Central memory CD8-positive, alpha-beta T cell (primary cell): ENCODE measurements at regions not wholly inside any gene's neighbourhood (a gene's known extent, or its start where the extent isn't known, plus 50 kb on each side); places are given as distances from the start of the nearest gene placed in this dataset.

Experiments used
- ATAC-seq: fragments of 150-1000 bp; cut with Tn5 transposase; replicated peaks from 2 replicates; pipeline ENCODE4 v1.10.0; 2022; ENCODE audit warnings: mild to moderate bottlenecking, moderate FRiP score, moderate number of reproducible peaks; ENCODE audit not compliant: poor library complexity, severe bottlenecking; ENCODE audit errors: extremely low read depth
- DNase-seq, 2 donors: peaks; one replicate each; pipeline ENCODE4 v3.0.0; 2021; ENCODE audit warnings: low spot score in 2 of 2
- H3K27ac Mint-ChIP-seq: one replicate; pipeline ENCODE4 v1.8.0; 2022; ENCODE audit warnings: low read depth, mild to moderate bottlenecking, moderate library complexity, mixed read lengths
- H3K27me3 Mint-ChIP-seq: one replicate; pipeline ENCODE4 v1.8.0; 2022; ENCODE audit warnings: mixed read lengths
- H3K36me3 Mint-ChIP-seq: one replicate; pipeline ENCODE4 v1.8.0; 2022; ENCODE audit warnings: mild to moderate bottlenecking, moderate library complexity, mixed read lengths; ENCODE audit not compliant: insufficient read depth
- H3K4me1 Mint-ChIP-seq: one replicate; pipeline ENCODE4 v1.8.0; 2022; ENCODE audit warnings: mixed read lengths
- H3K4me3 Mint-ChIP-seq: one replicate; pipeline ENCODE4 v1.8.0; 2022; ENCODE audit warnings: mild to moderate bottlenecking, moderate library complexity, mixed read lengths
- H3K9me3 Mint-ChIP-seq: one replicate; pipeline ENCODE4 v1.8.0; 2022; ENCODE audit warnings: mixed read lengths

DNA sequence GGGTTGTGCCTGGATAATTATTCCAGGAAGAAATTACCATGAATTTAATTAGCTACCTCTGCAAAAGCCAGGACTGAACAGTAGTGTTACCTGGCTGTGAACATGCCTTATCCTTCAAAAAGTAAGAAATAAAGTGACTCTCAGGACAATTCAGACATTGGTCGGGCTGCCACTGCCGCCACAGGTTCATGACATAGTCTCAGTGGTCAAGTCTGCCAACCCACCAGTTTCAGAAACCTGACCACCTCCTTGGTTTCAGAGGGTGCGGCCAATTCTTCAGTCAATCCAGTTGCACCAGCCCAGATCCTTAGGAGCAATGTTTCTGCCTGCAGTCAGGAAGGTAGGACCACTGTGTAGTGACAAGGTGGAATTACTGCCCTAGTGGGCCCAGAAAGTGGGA is 593.1 kb upstream of the DAB2 start:
- no peaks in the 10 kb centered on the region for H3K4me1 Mint-ChIP-seq
- H3K27ac Mint-ChIP-seq, result no peak overlapping the region
- DNase-seq (no peak), ATAC-seq (no peak)
- no peak overlapping the region for H3K4me3 Mint-ChIP-seq
- H3K9me3 Mint-ChIP-seq, result no peaks in the 10 kb centered on the region
- H3K36me3 Mint-ChIP-seq, result no peaks in the 10 kb centered on the region
- peaks cover 8% of the 10 kb centered on the region for H3K27me3 Mint-ChIP-seq

DNA sequence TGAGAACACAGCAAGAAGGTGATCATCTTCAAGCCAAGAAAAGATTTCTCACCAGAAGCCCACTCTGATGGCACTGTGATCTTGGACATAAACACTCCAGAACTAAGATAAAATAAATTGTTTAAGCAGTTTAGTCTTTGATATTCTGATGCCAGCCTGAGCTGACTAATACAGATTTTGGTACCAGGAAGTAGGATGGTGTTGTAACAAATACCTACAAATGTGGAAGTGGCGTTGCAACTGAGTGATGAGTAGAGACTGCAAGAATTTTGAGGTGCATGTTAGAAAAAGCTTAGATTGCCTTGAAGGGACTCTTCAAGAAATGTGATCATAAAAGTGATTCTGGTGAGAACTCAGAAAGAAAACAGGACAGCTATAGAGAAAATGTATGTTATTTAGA is 592.4 kb upstream of the DAB2 start:
- ATAC-seq (no peak), DNase-seq (no peak)
- Mint-ChIP-seq H3K9me3 (no peaks in the 10 kb centered on the region), H3K27me3 (peaks cover 8% of the 10 kb centered on the region), H3K4me1 (no peaks in the 10 kb centered on the region), H3K27ac (no peak overlapping the region), H3K36me3 (no peaks in the 10 kb centered on the region), H3K4me3 (no peak overlapping the region)

DNA sequence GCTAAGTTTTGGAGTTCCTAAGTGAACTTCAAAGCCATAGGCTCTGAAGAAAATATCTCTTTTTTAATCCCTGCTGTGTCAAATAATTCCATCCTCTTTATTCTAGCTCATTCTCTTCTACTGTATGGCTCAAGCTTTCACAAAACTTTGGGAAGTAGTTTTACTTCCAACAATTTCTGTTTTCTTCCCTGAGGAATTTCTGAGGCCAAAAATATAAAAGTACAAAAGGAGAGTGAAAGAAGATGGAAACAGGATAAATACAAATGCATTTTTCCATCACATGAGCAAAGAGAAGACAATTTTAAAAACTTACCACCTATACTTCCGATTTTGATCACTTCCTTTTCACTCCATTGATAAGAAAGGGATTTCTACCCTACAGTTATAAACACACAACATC is 585.7 kb upstream of the DAB2 start:
- Mint-ChIP-seq H3K36me3 (no peaks in the 10 kb centered on the region), H3K27ac (no peak overlapping the region), H3K9me3 (no peaks in the 10 kb centered on the region), H3K4me3 (no peak overlapping the region), H3K27me3 (peaks cover 24% of the 10 kb centered on the region), H3K4me1 (no peaks in the 10 kb centered on the region)
- DNase-seq (no peak), ATAC-seq (no peak)

DNA sequence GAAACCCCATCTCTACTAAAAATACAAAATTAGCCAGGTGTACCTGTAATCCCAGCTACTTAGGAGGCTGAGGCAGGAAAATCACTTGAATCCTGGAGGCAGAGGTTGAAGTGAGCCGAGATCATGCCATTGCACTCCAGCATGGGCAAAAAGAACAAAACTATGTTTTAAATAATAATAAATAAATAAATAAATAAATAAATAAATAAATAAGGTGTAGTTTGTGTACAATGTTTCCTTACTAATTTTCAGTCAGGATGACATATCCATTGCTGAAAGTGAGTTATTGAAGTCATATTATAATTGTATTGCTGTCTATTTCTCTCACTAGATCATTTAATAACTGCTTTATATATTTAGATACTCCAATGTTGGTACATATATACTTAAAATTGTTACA is 581.5 kb upstream of the DAB2 start:
- ATAC-seq (no peak), DNase-seq (no peak)
- Mint-ChIP-seq H3K9me3 (no peaks in the 10 kb centered on the region), H3K36me3 (no peaks in the 10 kb centered on the region), H3K27me3 (peaks cover 16% of the 10 kb centered on the region), H3K4me3 (no peak overlapping the region), H3K27ac (no peak overlapping the region), H3K4me1 (no peaks in the 10 kb centered on the region)

DNA sequence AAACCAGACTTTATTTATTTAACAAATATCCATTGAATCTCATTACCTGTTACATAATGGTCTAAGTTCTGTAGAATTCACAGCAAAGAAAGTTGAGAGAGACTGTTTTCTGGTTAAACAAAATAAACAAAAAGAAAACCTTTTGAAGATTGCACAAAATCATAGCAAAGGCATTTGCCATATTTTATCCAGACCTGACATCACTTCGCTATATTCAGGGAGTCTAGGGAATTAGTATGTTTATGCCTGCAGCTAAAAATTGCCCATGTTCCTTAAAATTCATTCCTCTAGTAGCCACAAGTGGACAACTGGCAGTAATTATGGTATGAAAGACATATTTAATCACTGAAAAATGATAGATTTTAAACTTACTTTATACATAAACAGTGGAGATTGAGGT is 577.0 kb upstream of the DAB2 start:
- Mint-ChIP-seq H3K27ac (no peak overlapping the region), H3K36me3 (no peaks in the 10 kb centered on the region), H3K4me1 (no peaks in the 10 kb centered on the region), H3K9me3 (no peaks in the 10 kb centered on the region), H3K27me3 (no peaks in the 10 kb centered on the region), H3K4me3 (no peak overlapping the region)
- ATAC-seq, result no peak
- DNase-seq, result no peak

DNA sequence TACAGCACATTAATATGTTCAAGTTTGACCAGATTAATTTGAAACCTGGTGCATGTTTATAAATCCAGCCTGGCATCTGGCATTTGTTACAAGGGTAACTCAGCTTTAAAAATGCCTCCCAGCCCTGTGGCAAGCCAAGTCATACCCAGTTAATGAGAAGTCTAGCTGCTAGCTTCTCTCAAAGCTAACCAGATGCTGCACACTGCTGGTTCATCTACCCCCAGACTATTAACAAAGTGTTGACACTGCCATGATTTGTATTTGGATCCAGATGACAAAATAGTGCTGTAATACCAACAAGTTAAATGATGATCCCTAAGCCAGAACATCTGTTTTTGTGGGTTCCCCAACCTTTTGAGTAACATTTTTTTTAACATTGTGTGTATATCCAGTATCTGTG is 573.7 kb upstream of the DAB2 start:
- H3K36me3 Mint-ChIP-seq, result no peaks in the 10 kb centered on the region
- no peak overlapping the region for H3K4me3 Mint-ChIP-seq
- no peak for DNase-seq
- H3K27me3 Mint-ChIP-seq, result no peaks in the 10 kb centered on the region
- ATAC-seq, result no peak
- H3K27ac Mint-ChIP-seq, result no peak overlapping the region
- H3K9me3 Mint-ChIP-seq, result no peaks in the 10 kb centered on the region
- no peaks in the 10 kb centered on the region for H3K4me1 Mint-ChIP-seq

DNA sequence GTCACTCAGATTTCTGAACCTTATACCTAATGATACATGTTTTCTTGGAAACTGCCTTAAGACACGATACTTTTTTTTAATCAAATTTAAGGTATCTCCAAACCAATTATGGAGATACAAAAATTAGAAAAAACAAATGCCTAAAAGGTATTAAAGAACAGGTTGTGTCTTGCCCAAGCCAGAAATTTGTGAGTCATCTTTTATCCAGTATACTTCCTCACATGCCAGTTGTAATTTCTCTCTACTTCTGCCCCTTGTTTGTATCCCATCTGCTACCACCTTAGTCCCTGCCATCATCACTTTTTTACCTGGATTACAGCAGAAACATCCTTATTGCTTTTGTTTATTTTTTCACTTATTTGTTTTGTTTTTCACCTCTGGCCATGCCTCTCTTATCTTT is 571.2 kb upstream of the DAB2 start:
- Mint-ChIP-seq H3K36me3 (no peaks in the 10 kb centered on the region), H3K9me3 (no peaks in the 10 kb centered on the region), H3K27ac (no peak overlapping the region), H3K27me3 (peaks cover 7% of the 10 kb centered on the region), H3K4me1 (no peaks in the 10 kb centered on the region), H3K4me3 (no peak overlapping the region)
- DNase-seq, result no peak
- ATAC-seq, result no peak

DNA sequence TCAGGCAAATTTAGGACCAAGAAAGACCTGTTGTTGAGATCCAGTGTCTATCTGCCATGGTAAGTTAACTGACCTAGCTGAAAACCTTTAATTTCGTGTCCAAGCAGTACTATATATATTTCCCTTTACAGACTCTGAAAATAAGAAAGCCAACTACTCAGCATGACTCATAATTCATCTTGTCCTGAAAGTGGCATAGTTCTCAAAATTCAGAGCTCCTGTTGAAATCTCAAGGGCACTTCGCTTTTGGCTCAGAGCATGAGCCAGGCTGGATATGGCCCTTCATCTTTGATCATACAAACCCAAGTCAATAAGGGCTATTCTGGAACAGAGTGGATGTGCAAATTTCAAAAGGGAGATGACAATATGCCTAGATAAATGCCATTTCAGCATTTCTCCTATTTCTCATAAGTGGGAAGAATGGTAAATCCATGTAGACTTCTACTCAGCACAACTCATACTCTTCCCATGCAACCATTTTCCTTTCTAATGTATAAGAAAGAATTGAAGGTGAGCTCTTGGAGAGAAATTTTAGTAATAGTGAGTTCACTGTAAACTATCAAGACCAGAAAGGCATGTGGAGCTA is 567.9 kb upstream of the DAB2 start:
- no peaks in the 10 kb centered on the region for H3K4me1 Mint-ChIP-seq
- no peak overlapping the region for H3K27ac Mint-ChIP-seq
- H3K4me3 Mint-ChIP-seq, result no peak overlapping the region
- no peaks in the 10 kb centered on the region for H3K36me3 Mint-ChIP-seq
- no peak for DNase-seq
- no peaks in the 10 kb centered on the region for H3K9me3 Mint-ChIP-seq
- H3K27me3 Mint-ChIP-seq, result peaks cover 7% of the 10 kb centered on the region
- no peak for ATAC-seq

DNA sequence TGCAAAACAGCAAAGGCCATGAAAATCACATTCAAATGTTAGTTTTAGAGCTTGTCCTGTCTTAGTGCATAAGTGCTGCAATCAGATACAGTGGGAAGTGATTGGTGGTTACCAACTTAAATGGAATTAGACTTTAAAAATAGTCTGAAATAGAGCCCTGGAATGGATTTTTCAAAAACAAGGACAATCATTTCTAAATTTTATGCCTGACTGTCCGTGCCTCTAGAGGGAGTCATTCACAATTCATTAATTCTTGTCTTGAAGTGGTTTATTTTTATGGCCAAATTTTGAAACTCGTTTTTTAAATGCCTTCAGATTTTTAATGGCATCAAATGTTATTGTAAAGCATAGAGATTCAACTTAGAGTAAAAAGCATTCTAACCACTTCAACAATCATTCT is 561.8 kb upstream of the DAB2 start:
- DNase-seq (no peak), ATAC-seq (no peak)
- Mint-ChIP-seq H3K27me3 (peaks cover 6% of the 10 kb centered on the region), H3K36me3 (no peaks in the 10 kb centered on the region), H3K4me1 (no peaks in the 10 kb centered on the region), H3K4me3 (no peak overlapping the region), H3K27ac (no peak overlapping the region), H3K9me3 (no peaks in the 10 kb centered on the region)

DNA sequence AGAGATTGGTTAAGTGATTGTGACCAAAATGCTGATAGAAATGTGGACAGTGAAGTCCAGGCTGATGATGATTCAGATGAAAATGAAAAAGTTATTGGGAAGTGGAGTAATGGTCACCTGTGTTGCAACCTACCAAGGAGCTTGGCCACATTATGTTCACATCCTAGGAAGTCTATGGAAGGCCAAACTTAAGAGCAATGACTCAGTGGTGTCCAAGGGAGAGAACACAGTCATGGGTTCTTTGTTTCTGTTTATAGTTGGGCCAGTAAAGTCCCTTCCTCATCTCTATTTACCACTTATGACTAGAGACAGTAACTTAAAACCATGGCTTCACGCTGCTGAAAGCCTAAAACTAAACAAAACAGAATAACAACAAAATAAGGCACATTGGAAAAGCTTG is 555.3 kb upstream of the DAB2 start:
- H3K27me3 Mint-ChIP-seq, result no peaks in the 10 kb centered on the region
- DNase-seq (no peak), ATAC-seq (no peak)
- no peaks in the 10 kb centered on the region for H3K36me3 Mint-ChIP-seq
- H3K27ac Mint-ChIP-seq, result no peak overlapping the region
- H3K9me3 Mint-ChIP-seq, result no peaks in the 10 kb centered on the region
- no peaks in the 10 kb centered on the region for H3K4me1 Mint-ChIP-seq
- H3K4me3 Mint-ChIP-seq, result no peak overlapping the region

DNA sequence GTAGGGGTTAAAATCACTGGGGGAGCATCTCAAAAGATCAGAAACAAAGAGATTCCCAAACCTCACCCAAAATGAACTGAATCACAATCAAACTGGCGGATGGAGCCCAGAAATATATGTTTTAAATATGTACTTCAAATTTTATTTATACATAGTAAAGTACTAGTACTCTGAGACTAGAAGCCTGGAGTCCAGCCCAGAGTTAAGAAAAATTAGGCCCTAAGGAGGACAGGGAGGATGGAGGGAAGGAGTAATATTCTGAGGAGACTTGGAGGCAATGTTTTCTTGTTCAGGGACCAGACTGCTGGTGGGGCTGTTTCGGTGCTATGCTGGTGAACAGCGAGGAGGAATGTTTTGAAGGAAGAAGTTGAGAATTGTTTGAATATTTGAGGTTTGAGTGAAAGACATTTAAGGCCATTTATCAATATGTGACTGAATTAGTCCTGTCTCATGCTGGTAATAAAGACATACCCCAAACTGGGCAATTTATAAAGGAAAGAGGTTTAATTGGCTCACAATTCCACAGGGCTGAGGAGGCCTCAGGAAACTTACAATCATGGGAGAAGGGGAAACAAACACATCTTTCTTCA is 552.4 kb upstream of the DAB2 start:
- no peak overlapping the region for H3K4me3 Mint-ChIP-seq
- no peaks in the 10 kb centered on the region for H3K4me1 Mint-ChIP-seq

DNA sequence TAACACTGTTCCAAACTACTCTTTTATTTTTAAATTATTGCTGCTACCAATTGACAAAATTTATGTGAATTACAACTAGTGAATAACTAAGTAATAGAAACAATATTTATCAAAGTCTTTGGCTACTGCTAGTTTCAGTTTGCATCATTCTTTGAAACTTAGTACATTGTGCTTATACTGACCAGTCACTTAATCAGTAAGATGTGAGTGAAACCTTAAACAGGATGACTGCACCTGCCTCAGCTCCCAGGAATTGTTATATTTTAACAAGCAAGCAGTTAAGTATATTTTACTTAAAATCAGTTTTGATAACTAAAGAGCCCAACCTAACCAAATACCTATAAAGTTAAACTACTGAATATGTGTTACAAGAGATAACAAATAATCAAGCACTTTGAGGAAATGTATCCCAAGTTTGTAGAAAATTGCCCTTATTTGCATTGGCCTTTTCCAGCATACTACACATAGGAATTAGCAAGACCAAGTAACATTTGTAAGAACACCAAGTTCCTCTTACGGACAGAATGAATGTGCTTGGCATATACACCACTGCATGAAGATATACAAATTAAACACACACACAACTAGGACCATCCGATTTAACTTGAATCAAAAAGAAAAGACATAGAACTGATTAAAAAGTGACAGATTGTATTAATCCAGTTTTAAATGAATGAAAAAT is 545.5 kb upstream of the DAB2 start:
- H3K36me3 Mint-ChIP-seq, result no peaks in the 10 kb centered on the region
- no peaks in the 10 kb centered on the region for H3K9me3 Mint-ChIP-seq
- no peak overlapping the region for H3K27ac Mint-ChIP-seq
- H3K27me3 Mint-ChIP-seq, result no peaks in the 10 kb centered on the region
- DNase-seq (no peak), ATAC-seq (no peak)
- no peak overlapping the region for H3K4me3 Mint-ChIP-seq
- no peaks in the 10 kb centered on the region for H3K4me1 Mint-ChIP-seq

More for the DNA sequence above, 552.4 kb upstream of the DAB2 start:
- H3K36me3 Mint-ChIP-seq, result no peaks in the 10 kb centered on the region
- H3K9me3 Mint-ChIP-seq, result no peaks in the 10 kb centered on the region
- ATAC-seq (no peak), DNase-seq (no peak)
- no peaks in the 10 kb centered on the region for H3K27me3 Mint-ChIP-seq
- H3K27ac Mint-ChIP-seq, result no peak overlapping the region

DNA sequence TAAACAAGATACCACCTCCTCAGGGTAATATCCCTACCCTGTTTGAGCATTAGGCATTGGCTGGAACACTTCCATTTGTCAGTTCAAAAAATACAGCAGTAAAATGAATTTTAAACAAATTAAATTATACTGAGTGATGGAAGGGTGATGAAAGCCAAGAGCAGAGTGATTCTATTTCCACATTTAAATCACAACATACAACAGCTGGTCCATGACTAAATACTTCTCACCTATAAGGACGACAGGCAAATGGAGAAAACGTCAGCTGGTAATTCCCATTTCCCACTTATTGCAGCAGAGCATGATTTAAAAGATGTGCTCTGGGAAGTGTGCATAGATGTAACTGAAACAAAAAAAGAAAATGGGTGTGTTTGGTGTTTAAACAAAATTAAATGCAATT is 543.6 kb upstream of the DAB2 start:
- Mint-ChIP-seq H3K27me3 (no peaks in the 10 kb centered on the region), H3K27ac (no peak overlapping the region), H3K4me3 (no peak overlapping the region), H3K36me3 (peaks cover 2% of the 10 kb centered on the region), H3K9me3 (no peaks in the 10 kb centered on the region), H3K4me1 (no peaks in the 10 kb centered on the region)
- ATAC-seq, result no peak
- DNase-seq, result no peak
